ENCODE measurements at regions not wholly inside any gene's neighbourhood (a gene's known extent, or its start where the extent isn't known, plus 50 kb on each side); places are given as distances from the start of the nearest gene placed in this dataset.

DNA sequence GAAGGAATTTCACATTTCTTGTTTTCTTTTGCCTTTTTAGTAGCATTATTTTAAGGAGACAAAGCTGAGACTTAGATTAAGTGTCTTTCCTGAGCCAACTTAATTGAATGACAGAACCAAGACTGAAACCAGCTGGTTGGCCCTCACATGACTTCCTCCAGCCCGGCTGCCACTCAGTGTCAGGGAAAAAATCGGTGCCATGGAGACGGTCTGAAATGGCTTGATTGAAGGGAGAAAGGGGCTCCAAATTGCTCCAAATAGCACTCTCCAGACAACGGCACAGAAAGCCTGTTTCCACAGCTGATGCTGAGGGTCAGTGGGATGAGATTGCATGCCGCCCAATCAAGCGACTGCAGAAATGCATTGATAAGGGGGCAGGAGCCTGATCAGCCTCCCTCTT lies 475.2 kb upstream of the IL12A start:
- Histone ChIP-seq H3K27ac (ENCODE audit: low read depth, low read length) (no peak overlapping the region), H3K4me3 (ENCODE audit: low read length) (no peak overlapping the region), H3K9ac (ENCODE audit: extremely low read depth, low read length, poor library complexity, severe bottlenecking) (no peak overlapping the region), H3K36me3 (ENCODE audit: control insufficient read depth, insufficient read depth, low read length) (no peaks in the 10 kb centered on the region), H3K9me3 (ENCODE audit: control insufficient read depth, low read length) (no peaks in the 10 kb centered on the region), H3K4me1 (ENCODE audit: control insufficient read depth, insufficient read depth, low read length) (no peaks in the 10 kb centered on the region), H3K27me3 (ENCODE audit: control insufficient read depth, insufficient read depth, low read length, poor library complexity, severe bottlenecking) (no peaks in the 10 kb centered on the region)
- WGBS, 2 experiments (ENCODE audit: insufficient coverage in 1 of 2, insufficient read length in 1 of 2), result 92% methylated on average over 6 of the region's 6 CpGs; no CpG with 5 or more reads in 1 of the 2 experiments
- Mint-ChIP-seq H3K9me3 (peaks cover 3% of the 10 kb centered on the region), H3K4me3 (no peak overlapping the region), H3K4me1 (peaks cover 7% of the 10 kb centered on the region), H3K27ac (no peak overlapping the region), H3K27me3 (ENCODE audit: insufficient read depth) (no peaks in the 10 kb centered on the region), H3K36me3 (ENCODE audit: low read depth) (no peaks in the 10 kb centered on the region)
- no peak for DNase-seq
- TF ChIP-seq, protein P1, sequence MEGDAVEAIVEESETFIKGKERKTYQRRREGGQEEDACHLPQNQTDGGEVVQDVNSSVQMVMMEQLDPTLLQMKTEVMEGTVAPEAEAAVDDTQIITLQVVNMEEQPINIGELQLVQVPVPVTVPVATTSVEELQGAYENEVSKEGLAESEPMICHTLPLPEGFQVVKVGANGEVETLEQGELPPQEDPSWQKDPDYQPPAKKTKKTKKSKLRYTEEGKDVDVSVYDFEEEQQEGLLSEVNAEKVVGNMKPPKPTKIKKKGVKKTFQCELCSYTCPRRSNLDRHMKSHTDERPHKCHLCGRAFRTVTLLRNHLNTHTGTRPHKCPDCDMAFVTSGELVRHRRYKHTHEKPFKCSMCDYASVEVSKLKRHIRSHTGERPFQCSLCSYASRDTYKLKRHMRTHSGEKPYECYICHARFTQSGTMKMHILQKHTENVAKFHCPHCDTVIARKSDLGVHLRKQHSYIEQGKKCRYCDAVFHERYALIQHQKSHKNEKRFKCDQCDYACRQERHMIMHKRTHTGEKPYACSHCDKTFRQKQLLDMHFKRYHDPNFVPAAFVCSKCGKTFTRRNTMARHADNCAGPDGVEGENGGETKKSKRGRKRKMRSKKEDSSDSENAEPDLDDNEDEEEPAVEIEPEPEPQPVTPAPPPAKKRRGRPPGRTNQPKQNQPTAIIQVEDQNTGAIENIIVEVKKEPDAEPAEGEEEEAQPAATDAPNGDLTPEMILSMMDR (conservative IDR thresholded peaks at IDR 0.05), result no peak

DNA sequence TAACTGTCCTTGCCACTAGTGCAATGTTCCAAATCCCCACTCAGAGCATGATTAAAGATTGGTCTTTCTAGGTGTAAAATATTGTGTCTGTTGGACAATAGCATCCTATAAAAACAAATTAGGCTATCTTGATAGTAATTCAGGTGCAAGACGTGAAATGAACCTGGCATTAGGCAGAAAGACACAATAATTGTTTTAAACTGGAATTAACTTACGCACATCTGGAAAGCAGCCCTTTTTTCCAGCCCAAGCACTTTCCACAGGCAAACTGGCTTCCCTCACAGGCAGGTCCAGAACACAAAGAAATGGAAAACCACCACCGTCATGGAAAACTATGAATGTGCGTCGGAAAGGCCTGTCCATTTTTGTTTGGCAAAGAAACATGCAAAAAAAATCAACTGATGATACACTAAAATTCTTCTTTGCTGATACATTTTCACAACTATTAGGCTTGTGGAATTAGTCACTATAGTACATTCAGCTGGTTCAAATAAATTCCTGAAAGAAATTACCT lies 474.7 kb upstream of the IL12A start:
- Mint-ChIP-seq H3K9me3 (peaks cover 3% of the 10 kb centered on the region), H3K36me3 (ENCODE audit: low read depth) (no peaks in the 10 kb centered on the region), H3K27me3 (ENCODE audit: insufficient read depth) (no peaks in the 10 kb centered on the region), H3K27ac (no peak overlapping the region), H3K4me1 (peaks cover 7% of the 10 kb centered on the region), H3K4me3 (no peak overlapping the region)
- no peaks in the 10 kb centered on the region for H3K27me3 ChIP-seq (ENCODE audit: control insufficient read depth, insufficient read depth, low read length, poor library complexity, severe bottlenecking)
- no peak overlapping the region for H3K9ac ChIP-seq (ENCODE audit: extremely low read depth, low read length, poor library complexity, severe bottlenecking)
- no peaks in the 10 kb centered on the region for H3K36me3 ChIP-seq (ENCODE audit: control insufficient read depth, insufficient read depth, low read length)
- TF ChIP-seq, protein P1 (conservative IDR thresholded peaks at IDR 0.05), result no peak
- H3K27ac ChIP-seq (ENCODE audit: low read depth, low read length), result no peak overlapping the region
- H3K4me3 ChIP-seq (ENCODE audit: low read length), result no peak overlapping the region
- no peaks in the 10 kb centered on the region for H3K9me3 ChIP-seq (ENCODE audit: control insufficient read depth, low read length)
- no peak for DNase-seq
- WGBS, 2 experiments (ENCODE audit: insufficient coverage in 1 of 2, insufficient read length in 1 of 2), result 70 to 85% methylated on average over 2 to 5 of the region's 5 CpGs
- no peaks in the 10 kb centered on the region for H3K4me1 ChIP-seq (ENCODE audit: control insufficient read depth, insufficient read depth, low read length)

DNA sequence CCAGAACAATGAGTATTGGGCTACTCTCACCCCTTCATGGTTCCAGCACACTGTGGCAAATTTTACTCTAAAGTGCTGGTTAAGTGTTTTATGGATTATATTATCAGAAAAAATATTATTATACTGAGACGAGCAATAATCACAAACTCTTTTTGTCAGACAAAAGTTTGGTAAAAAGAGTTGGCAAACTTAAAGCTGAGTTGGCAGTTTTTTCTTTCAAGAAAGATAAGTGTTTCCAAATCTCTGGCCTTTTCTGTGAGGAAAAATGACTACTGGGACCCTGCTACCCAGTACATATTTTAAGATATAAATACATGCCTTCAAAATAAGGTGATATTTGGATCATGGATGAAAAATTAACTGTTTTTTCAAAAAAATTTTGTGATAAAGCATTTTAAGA lies 471.5 kb upstream of the IL12A start:
- H3K4me3 ChIP-seq (ENCODE audit: low read length), result no peak overlapping the region
- H3K4me1 ChIP-seq (ENCODE audit: control insufficient read depth, insufficient read depth, low read length), result no peaks in the 10 kb centered on the region
- no peak for DNase-seq
- Mint-ChIP-seq H3K27me3 (ENCODE audit: insufficient read depth) (no peaks in the 10 kb centered on the region), H3K4me3 (no peak overlapping the region), H3K27ac (no peak overlapping the region), H3K36me3 (ENCODE audit: low read depth) (no peaks in the 10 kb centered on the region), H3K9me3 (no peaks in the 10 kb centered on the region), H3K4me1 (peaks cover 7% of the 10 kb centered on the region)
- no peak overlapping the region for H3K27ac ChIP-seq (ENCODE audit: low read depth, low read length)
- WGBS, 2 experiments (ENCODE audit: insufficient coverage in 1 of 2, insufficient read length in 1 of 2), result 88% methylated on average over 1 of the region's 1 CpG; no CpG with 5 or more reads in 1 of the 2 experiments
- TF ChIP-seq, protein P1 (conservative IDR thresholded peaks at IDR 0.05), result no peak
- no peak overlapping the region for H3K9ac ChIP-seq (ENCODE audit: extremely low read depth, low read length, poor library complexity, severe bottlenecking)
- H3K36me3 ChIP-seq (ENCODE audit: control insufficient read depth, insufficient read depth, low read length), result no peaks in the 10 kb centered on the region
- no peaks in the 10 kb centered on the region for H3K27me3 ChIP-seq (ENCODE audit: control insufficient read depth, insufficient read depth, low read length, poor library complexity, severe bottlenecking)
- no peaks in the 10 kb centered on the region for H3K9me3 ChIP-seq (ENCODE audit: control insufficient read depth, low read length)

Data from endodermal cell (in vitro differentiated cells).